ENCODE measurements at regions not wholly inside any gene's neighbourhood (a gene's known extent, or its start where the extent isn't known, plus 50 kb on each side); places are given as distances from the start of the nearest gene placed in this dataset.

GRCh38 chr5:56607551-56607950 is 207.8 kb upstream of the MAP3K1 start:
- TF ChIP-seq CTCF (IDR thresholded peaks at IDR 0.05; ENCODE audit: poor library complexity, severe bottlenecking) (no peak), EP300 (conservative IDR thresholded peaks at IDR 0.05; ENCODE audit: poor library complexity, severe bottlenecking) (no peak)
- TF ChIP-seq, protein P1, sequence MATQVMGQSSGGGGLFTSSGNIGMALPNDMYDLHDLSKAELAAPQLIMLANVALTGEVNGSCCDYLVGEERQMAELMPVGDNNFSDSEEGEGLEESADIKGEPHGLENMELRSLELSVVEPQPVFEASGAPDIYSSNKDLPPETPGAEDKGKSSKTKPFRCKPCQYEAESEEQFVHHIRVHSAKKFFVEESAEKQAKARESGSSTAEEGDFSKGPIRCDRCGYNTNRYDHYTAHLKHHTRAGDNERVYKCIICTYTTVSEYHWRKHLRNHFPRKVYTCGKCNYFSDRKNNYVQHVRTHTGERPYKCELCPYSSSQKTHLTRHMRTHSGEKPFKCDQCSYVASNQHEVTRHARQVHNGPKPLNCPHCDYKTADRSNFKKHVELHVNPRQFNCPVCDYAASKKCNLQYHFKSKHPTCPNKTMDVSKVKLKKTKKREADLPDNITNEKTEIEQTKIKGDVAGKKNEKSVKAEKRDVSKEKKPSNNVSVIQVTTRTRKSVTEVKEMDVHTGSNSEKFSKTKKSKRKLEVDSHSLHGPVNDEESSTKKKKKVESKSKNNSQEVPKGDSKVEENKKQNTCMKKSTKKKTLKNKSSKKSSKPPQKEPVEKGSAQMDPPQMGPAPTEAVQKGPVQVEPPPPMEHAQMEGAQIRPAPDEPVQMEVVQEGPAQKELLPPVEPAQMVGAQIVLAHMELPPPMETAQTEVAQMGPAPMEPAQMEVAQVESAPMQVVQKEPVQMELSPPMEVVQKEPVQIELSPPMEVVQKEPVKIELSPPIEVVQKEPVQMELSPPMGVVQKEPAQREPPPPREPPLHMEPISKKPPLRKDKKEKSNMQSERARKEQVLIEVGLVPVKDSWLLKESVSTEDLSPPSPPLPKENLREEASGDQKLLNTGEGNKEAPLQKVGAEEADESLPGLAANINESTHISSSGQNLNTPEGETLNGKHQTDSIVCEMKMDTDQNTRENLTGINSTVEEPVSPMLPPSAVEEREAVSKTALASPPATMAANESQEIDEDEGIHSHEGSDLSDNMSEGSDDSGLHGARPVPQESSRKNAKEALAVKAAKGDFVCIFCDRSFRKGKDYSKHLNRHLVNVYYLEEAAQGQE (IDR thresholded peaks at IDR 0.05; ENCODE audit: borderline replicate concordance), result no peak
